IMR-90 (cell line): ENCODE measurements at regions not wholly inside any gene's neighbourhood (a gene's known extent, or its start where the extent isn't known, plus 50 kb on each side); places are given as distances from the start of the nearest gene placed in this dataset.

Experiments used
- CEBPB ChIP-seq: IDR thresholded peaks from 2 replicates; pipeline ENCODE4 v1.6.1; 2012; ENCODE audit warnings: low read depth, low read length, improper control_type of control experiment
- MXI1 ChIP-seq: IDR thresholded peaks from 2 replicates; pipeline ENCODE4 v1.6.1; 2012; ENCODE audit warnings: low read depth, mild to moderate bottlenecking, low read length, moderate library complexity, borderline replicate concordance
- POLR2A ChIP-seq: IDR thresholded peaks from 2 replicates; pipeline ENCODE4 v1.6.1; 2012; ENCODE audit warnings: mild to moderate bottlenecking, low read depth, low read length
- RAD21 ChIP-seq: IDR thresholded peaks from 2 replicates; pipeline ENCODE4 v1.6.1; 2012; ENCODE audit warnings: low read length, improper control_type of control experiment
- RFX5 ChIP-seq: IDR thresholded peaks from 2 replicates; pipeline ENCODE4 v1.8.0; 2012; ENCODE audit warnings: low read depth, mild to moderate bottlenecking, low read length, moderate library complexity
- USF2 ChIP-seq: fragments of 150-350 bp; IDR thresholded peaks from 2 replicates; pipeline ENCODE4 v1.6.1; 2017; ENCODE audit warnings: mild to moderate bottlenecking, antibody characterized with exemption, low read length, low read depth
- TF ChIP-seq, protein P1 (sequence below): conservative IDR thresholded peaks from 2 replicates; pipeline ENCODE4 v1.5.1; 2012; ENCODE audit warnings: mild to moderate bottlenecking, low read depth, low read length, improper control_type of control experiment

GRCh38 chr2:59312029-59312428 is 1070.9 kb upstream of the FANCL start:
- TF ChIP-seq RFX5 (no peak), CEBPB (no peak), POLR2A (no peak), RAD21 (no peak), USF2 (no peak), MXI1 (no peak)
- TF ChIP-seq, protein P1, sequence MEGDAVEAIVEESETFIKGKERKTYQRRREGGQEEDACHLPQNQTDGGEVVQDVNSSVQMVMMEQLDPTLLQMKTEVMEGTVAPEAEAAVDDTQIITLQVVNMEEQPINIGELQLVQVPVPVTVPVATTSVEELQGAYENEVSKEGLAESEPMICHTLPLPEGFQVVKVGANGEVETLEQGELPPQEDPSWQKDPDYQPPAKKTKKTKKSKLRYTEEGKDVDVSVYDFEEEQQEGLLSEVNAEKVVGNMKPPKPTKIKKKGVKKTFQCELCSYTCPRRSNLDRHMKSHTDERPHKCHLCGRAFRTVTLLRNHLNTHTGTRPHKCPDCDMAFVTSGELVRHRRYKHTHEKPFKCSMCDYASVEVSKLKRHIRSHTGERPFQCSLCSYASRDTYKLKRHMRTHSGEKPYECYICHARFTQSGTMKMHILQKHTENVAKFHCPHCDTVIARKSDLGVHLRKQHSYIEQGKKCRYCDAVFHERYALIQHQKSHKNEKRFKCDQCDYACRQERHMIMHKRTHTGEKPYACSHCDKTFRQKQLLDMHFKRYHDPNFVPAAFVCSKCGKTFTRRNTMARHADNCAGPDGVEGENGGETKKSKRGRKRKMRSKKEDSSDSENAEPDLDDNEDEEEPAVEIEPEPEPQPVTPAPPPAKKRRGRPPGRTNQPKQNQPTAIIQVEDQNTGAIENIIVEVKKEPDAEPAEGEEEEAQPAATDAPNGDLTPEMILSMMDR: no peak
